Prostate gland (tissue), 2 donors: ENCODE measurements at regions not wholly inside any gene's neighbourhood (a gene's known extent, or its start where the extent isn't known, plus 50 kb on each side); places are given as distances from the start of the nearest gene placed in this dataset.

Source experiments
- CTCF ChIP-seq, 4 experiments: fragments of 200-600 bp in 2 of 4; fragments of 450-650 bp in 2 of 4; sonication (generic) in 2 of 4; IDR thresholded peaks; 1 replicate in 3 of 4; 2 replicates in 1 of 4; pipeline ENCODE4 v1.5.1; 2016 to 2019; ENCODE audit warnings: antibody characterized with exemption in 4 of 4, mild to moderate bottlenecking in 2 of 4, moderate library complexity in 2 of 4
- POLR2A ChIP-seq: fragments of 450-650 bp; IDR thresholded peaks from one replicate; pipeline ENCODE4 v1.6.1; 2016; ENCODE audit warnings: antibody characterized with exemption, mild to moderate bottlenecking

- no peak for TF ChIP-seq POLR2A
- no peak for TF ChIP-seq CTCF (IDR thresholded peaks at IDR 0.05)
These were observed 556.6 kb upstream of the SALL1 start for GRCh38 chr16:51707666-51708065.
